ENCODE measurements at regions not wholly inside any gene's neighbourhood (a gene's known extent, or its start where the extent isn't known, plus 50 kb on each side); places are given as distances from the start of the nearest gene placed in this dataset.

- no peaks in the 10 kb centered on the region for H3K9me3 ChIP-seq (replicated peaks)
- H3K27me3 ChIP-seq (ENCODE audit: low read depth), result peaks cover 97% of the 10 kb centered on the region
- H3K36me3 ChIP-seq, result no peaks in the 10 kb centered on the region
- no peak overlapping the region for H3K27ac ChIP-seq (replicated peaks)
- H3K4me3 ChIP-seq, result no peak overlapping the region
- intact Hi-C loops (cut with micrococcal nuclease), result no loop called here
- DNase-seq, result no peak
- TF ChIP-seq CTCF (IDR thresholded peaks at IDR 0.05; ENCODE audit: borderline replicate concordance), result no peak
- no peaks in the 10 kb centered on the region for H3K4me1 ChIP-seq
Observed at GRCh38 chr16:89042711-89043551, 50.7 kb upstream of the ACSF3 start.

GRCh38 chr16:89043636-89044417 is 49.8 kb upstream of the ACSF3 start:
- peaks cover 98% of the 10 kb centered on the region for H3K27me3 ChIP-seq (ENCODE audit: low read depth)
- H3K4me3 ChIP-seq, result no peak overlapping the region
- intact Hi-C loops (cut with micrococcal nuclease), result no loop called here
- TF ChIP-seq CTCF (IDR thresholded peaks at IDR 0.05; ENCODE audit: borderline replicate concordance), result no peak
- no peaks in the 10 kb centered on the region for H3K4me1 ChIP-seq
- no peak for DNase-seq
- no peaks in the 10 kb centered on the region for H3K9me3 ChIP-seq (replicated peaks)
- no peak overlapping the region for H3K27ac ChIP-seq (replicated peaks)
- H3K36me3 ChIP-seq, result no peaks in the 10 kb centered on the region
